Vagina (tissue), 2 donors: ENCODE measurements at regions not wholly inside any gene's neighbourhood (a gene's known extent, or its start where the extent isn't known, plus 50 kb on each side); places are given as distances from the start of the nearest gene placed in this dataset.

Experiments used
- POLR2A ChIP-seq, 2 donors: fragments of 450-650 bp; IDR thresholded peaks; one replicate each; pipeline ENCODE4 v1.6.1; 2017; ENCODE audit warnings: antibody characterized with exemption in 2 of 2, mild to moderate bottlenecking in 2 of 2, moderate library complexity in 2 of 2
- POLR2AphosphoS5 ChIP-seq, 2 donors: sonication (generic); formaldehyde crosslinking; IDR thresholded peaks; one replicate each; pipeline ENCODE4 v1.9.0; 2017; ENCODE audit warnings: antibody characterized with exemption in 2 of 2, mild to moderate bottlenecking in 2 of 2, low read depth in 1 of 2; ENCODE audit not compliant: insufficient read depth in 1 of 2

DNA sequence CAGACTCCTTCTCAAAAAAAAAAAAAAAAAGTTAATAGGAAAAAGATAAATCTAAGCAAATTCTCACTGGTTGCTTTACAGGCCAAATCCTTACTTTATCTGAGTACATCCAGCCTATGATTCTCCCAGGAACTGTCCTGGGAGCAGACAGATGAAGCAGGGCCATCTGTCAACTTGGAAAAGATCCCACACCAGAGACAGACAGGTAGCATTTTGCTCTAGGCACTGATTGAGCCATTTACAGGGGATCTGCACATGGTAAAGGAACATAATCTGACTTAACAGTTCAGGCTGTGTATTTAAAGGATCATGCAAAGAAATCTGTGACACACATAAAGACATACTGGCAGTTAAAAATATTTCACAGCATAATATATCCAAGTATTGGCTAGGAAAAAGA lies 1006.5 kb downstream of the TBL1XR1 start:
- TF ChIP-seq POLR2AphosphoS5 (IDR thresholded peaks at IDR 0.05; ENCODE audit: insufficient read depth in 1 of 2, low read depth in 1 of 2) = no peak
- no peak for TF ChIP-seq POLR2A (IDR thresholded peaks at IDR 0.05)
